GM18499 (cell line): ENCODE measurements at regions not wholly inside any gene's neighbourhood (a gene's known extent, or its start where the extent isn't known, plus 50 kb on each side); places are given as distances from the start of the nearest gene placed in this dataset.

Experiments used
- ATAC-seq: cut with Tn5 transposase; IDR thresholded peaks from one replicate; pipeline ENCODE4 v1.9.1; 2021; ENCODE audit warnings: moderate number of reproducible peaks; ENCODE audit not compliant: insufficient read depth, unreplicated experiment

DNA sequence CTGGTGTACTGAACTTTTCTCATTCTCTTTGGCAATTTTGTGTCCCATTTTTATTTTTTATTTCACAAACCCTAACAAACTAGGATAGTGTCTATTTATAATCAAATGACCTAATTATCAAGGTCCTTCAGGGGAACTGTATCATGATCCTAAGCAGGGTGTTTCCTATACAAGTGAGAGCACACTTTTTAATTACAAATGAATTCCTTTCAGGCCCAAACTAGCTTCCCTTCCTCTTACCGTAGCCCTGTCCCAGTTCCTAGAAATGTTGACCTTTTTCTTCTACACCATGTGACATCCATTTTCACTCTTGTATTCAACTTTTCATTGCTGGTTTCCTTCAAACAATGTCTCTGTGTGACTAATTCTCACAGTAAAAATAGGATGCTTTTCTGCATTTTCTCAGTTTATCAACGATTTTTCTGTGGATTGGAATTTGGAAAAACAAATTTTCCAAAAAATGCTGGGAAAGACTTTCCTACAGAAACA is 411.4 kb downstream of the CCDC91 start:
- no peak for ATAC-seq

DNA sequence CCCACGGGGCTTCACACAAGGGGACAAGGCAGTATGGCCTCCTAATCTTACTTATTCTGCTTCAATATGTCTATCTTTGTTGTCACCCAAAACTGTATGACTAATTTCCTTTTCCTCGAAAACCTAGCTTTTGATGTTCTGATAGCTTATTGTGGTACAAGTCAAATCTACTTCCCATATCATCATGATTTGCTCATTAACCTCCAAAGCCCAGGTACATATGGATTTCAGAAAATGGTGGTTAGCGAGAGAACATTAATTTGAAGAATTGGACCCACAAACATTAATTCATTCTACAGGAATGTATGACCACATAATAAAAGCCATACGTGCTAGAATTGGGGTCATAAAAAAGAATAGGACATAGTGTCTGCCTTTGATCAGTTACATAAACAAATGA is 412.5 kb downstream of the CCDC91 start:
- ATAC-seq, result no peak

- ATAC-seq, result no peak
Measured at GRCh38 chr12:28603239-28603638, 413.0 kb downstream of the CCDC91 start.

DNA sequence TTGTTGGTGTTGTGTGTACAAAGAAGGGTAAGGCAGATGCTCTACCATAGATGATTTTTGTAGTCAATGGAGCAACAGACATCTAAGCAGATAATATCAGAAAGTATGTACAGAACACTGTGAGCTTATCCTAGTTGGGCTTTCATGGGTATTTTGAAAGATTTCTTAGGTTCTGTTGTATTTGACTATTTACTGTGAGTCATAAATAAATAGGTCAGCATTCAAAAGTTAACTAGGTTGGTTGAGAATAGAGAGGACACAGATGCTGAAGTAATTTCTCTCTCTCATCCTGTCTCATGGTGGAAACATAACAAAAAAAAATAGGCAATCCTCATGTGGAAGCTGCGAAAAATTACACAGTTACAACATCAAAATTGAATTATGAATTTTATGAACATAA is 413.5 kb downstream of the CCDC91 start:
- ATAC-seq, result no peak

- ATAC-seq, result no peak
Measured at GRCh38 chr12:28604240-28604639, 414.0 kb downstream of the CCDC91 start.

DNA sequence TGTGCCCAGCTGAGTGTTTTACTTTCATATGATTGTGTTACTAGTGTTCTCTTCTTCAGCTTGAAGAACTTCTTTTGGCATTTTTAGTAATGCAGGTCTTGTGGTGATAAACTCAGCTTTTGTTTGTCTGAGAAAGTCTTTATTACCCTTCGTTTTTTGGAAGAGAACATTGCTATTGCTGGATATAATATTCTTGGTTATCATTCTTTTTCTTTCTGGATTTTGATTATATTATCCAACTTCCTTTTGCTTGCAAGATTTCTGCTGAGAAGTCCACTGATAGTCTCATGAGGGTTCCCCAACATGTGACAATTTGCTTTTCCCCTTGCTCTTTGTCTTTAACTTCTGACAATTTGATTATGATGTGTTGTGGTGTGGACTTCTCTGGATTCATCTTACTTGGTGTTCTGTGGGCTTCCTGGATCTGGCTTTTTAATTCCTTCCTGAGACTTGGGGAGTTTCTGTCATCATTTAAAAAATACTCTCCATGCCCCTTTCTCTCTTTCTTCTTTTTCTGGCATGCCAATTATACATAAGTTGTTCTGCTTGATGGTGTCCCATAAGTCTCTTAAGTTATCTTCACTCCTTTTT is 416.8 kb downstream of the CCDC91 start:
- no peak for ATAC-seq

DNA sequence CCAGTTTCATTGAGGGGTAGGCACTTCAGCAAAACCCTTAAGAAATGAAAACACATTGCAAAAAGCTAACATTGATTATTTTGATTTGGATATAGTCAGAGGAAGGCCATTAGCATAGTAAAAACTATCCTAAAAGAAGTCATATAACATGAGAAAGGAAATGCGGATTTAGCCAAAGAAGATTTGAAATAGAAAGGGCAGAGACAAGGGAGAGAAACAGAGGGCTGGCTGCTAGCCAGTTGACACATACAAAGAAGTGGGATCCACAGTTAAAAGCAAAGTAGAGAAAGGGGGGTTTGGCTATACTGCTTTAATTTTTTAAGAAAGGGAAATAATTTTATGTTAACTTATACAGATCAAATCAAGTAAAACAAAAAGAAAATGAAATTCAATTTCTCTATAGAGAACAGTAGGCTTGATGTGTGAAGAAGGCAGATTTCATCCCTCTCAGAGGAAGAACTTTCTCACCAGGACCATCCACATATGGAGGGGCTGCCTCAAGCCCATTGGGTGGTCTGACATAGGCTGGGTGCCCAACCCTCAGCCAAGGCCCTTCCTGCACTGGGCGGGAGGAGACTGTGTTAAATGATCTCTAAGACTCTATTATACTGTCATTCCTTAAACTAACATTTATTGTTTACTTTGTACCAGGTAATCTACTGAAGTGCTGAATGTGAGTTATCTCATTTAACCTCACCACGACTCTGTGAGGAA is 420.3 kb downstream of the CCDC91 start:
- no peak for ATAC-seq

DNA sequence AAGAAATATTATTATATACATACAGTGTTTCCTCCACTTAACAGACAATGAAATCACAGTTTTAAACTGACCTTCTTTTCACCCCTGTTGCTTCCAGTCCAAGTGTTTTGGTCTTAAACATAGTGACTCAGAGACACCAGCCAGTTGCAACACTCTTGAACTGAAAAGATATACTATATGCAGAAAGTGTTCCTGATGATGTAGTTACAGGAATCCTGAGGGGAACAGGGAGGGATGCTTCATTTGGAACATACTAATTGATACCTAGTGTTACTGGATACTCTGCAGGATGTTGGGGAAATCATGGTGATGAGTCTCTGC is 420.8 kb downstream of the CCDC91 start:
- no peak for ATAC-seq

DNA sequence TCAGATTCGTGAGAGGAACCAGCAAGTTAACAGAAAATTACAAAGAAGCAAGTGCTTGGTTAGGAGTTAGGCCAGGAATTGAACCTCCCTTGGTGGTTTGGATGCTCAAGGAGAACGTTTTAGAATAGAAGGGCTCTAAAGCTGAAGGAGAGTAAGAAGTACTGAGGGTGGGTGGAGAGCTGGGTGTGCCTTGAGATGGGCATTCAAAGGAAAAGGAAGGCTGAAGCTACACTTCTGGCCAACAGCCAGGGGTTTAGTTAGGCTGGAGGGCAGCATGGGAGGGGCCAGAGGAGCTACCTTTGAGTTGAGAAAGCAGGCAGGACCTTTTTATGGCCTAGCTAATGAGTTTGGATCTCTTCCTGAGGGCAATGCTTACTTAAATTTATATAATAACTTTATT is 421.2 kb downstream of the CCDC91 start:
- ATAC-seq, result no peak

DNA sequence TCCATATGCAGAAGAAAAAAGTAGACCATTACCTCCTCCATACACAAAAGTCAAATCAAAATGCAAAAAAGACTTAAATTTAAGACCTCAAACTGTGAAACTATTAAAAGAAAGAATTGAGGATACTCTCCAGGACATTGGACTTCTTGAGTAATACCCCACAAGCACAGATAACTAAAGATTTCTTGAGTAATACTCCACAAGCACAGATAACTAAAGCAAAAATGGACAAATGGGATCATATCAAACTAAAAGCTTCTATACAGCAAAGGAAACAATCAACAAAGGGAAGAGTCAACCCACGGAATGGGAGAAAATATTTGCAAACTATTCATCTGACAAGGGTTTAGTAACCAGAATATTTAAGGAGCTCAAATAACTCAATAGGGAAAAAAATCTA is 427.9 kb downstream of the CCDC91 start:
- no peak for ATAC-seq

GRCh38 chr12:28618772-28619171 is 428.5 kb downstream of the CCDC91 start:
- ATAC-seq, result no peak

GRCh38 chr12:28620281-28620680 is 430.0 kb downstream of the CCDC91 start:
- no peak for ATAC-seq

DNA sequence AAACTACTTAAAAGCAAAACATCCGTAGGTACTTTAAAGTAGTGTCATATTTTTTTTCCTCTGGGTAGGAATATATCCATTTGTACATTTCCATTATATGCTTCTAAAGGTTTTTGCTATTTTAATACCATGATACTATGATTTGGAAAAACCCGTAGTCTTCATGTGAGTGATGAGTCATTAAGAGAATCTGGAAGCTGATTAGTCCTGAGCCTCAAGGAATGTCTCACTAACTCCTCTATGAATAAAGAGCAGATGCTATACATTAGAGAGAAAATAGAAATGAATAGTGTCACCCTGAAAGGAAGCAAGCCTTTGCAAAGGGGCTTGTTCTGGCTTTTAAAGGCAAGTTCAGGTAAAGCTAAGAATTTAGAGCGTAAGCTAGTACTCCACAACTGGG is 432.1 kb downstream of the CCDC91 start:
- no peak for ATAC-seq

DNA sequence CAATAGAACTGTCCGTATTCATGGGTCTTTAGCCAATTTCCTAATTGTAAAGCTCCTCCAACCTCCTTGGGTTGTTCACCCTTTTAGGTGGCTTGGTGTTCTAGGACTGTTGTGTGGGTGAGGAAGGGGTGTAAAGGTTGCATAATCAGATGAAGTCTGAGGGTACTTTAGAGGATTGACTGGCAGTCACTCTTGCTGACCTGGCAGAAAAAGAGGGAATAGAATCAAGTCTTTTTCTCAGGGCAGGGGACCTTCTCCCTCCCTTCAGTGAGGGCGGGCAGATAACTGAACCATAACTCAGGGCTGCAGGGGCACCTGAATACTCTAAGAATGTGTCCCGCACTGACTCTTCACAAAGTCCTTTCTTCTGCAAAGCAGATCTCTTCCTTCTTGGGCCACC is 436.2 kb downstream of the CCDC91 start:
- ATAC-seq, result no peak

- ATAC-seq, result no peak
Measured at GRCh38 chr12:28629691-28630090, 439.4 kb downstream of the CCDC91 start.

GRCh38 chr12:28631831-28632230 is 441.6 kb downstream of the CCDC91 start:
- no peak for ATAC-seq

DNA sequence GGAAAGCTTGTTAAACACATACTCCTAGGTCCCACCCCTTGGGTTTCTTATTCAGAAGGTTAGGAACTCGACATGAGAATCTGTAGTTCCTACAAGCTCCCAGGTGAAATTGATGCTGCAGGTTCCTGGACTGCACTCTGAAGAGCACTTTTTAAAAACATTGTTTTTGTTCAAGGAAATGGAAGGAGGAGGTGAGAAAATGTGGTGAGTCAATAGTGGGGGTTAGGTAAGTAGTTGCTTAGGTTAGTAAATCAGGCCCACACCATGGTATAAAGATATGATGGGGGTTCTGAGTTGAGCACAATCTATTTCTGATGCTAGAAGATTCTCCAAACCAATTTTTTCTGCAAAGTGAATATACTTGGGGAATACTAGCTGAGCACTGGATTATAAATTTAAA is 450.3 kb downstream of the CCDC91 start:
- no peak for ATAC-seq

- ATAC-seq, result no peak
Measured at GRCh38 chr12:28645436-28645835, 455.2 kb downstream of the CCDC91 start.

DNA sequence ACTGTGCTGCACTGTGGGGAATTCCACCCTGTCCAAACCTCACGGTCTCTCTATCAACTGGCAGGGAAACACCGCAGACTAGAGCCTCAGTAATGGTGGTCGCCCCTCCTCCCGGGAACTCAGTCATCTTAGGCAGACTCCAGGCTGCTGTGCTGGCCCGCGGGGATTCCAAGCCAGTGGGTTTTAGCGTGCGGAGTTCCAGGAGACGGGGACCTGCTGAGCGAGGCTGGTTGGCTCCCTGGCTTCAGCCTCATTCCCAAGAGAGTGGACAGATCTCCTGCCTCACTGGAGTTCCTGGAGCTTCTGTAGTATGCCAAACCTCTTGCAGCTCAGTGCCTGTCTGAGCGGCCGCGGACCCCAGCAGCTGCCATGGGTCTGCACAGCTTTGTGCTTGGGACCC is 455.6 kb downstream of the CCDC91 start:
- ATAC-seq, result no peak

- ATAC-seq, result no peak
Measured at GRCh38 chr12:28650906-28651305, 460.6 kb downstream of the CCDC91 start.

- ATAC-seq, result no peak
Measured at GRCh38 chr12:28652239-28652638, 462.0 kb downstream of the CCDC91 start.

DNA sequence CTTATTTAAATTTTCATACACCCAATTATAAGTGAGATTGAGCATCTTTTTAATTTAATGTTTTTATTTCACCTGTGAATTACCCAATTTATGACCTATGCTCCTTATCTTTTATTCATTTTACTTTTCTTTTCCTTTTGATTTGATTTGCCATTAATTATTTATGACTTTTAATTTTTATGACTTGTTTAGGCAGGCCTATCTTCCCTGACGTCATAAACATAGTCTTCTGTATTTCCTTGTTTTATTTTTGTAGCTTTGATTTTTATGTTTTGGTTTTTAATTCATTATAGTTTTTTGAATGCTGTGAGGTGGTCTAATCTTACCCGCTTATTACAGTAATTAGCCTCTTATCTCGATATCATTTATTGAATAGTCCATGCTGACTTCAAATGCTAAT is 467.1 kb upstream of the FAR2 start:
- no peak for ATAC-seq
